GM19455 (cell line): ENCODE measurements at regions not wholly inside any gene's neighbourhood (a gene's known extent, or its start where the extent isn't known, plus 50 kb on each side); places are given as distances from the start of the nearest gene placed in this dataset.
"Not testable (repeated sequence)": the region's sequence is repeated elsewhere in the genome, so short reads cannot be mapped to it uniquely, and the experiment has no call there.

Source experiments
- ATAC-seq: cut with Tn5 transposase; IDR thresholded peaks from one replicate; pipeline ENCODE4 v1.9.1; 2021; ENCODE audit not compliant: unreplicated experiment

DNA sequence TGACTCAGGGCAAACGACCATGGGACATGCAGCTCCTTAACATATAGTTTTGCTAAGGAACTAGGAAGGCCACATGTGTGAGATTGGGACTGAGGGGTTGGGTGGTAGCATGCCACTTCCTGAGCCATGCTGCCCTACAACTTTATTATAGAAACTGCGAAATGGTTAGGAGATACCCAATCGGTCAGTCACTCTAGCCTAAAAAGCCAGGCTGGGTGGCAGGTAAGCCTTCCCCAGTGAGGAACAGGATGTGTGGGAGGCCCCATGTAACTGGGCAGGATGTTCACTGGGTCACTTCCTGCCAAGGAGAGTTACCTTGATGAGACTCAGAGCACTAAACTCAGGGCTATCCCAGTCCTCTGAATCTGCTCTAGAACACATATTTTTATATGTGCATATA lies 123.5 kb downstream of the MAP3K7 start:
- no peak for ATAC-seq

DNA sequence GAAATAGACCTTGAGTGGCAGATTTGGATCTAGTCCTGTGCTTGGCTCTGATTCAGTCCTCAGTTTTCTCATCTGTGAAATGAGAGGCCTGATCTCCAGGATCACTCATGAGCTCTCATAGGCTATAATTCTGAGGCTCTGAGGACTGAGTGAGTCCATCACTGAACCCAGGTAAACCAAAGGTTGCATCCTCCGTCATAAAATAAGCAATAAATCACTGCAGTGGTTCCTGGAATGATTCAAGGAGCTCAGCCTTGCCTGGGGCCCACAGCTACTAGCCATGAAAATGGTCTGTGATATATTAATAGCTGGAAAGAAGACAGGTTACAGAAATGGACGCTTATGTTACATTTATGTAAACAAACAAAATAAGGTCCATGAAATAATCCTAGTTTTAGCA lies 124.8 kb downstream of the MAP3K7 start:
- no peak for ATAC-seq

GRCh38 chr6:90461383-90461782 lies 125.5 kb downstream of the MAP3K7 start:
- no peak for ATAC-seq

DNA sequence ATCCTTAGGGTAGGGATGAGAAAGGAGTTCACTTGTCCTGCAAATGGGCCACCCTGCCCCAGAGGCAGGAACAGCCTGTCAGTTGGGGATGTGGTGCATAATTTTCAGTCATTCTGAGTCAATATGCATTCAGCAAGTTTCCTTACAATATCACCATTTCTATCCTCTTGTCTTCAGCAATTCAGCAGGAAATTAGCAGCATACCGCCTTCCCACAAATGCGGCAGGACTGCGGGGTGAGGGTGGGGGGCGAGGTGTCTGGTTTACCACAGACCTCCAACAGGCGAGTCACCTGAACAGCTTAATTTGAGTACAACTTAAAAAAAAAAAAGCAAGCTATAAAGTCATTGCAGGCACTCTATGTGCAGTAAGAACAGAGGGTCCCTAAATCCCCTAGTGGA lies 126.8 kb downstream of the MAP3K7 start:
- no peak for ATAC-seq

GRCh38 chr6:90459225-90459758 lies 127.6 kb downstream of the MAP3K7 start:
- ATAC-seq: no peak

DNA sequence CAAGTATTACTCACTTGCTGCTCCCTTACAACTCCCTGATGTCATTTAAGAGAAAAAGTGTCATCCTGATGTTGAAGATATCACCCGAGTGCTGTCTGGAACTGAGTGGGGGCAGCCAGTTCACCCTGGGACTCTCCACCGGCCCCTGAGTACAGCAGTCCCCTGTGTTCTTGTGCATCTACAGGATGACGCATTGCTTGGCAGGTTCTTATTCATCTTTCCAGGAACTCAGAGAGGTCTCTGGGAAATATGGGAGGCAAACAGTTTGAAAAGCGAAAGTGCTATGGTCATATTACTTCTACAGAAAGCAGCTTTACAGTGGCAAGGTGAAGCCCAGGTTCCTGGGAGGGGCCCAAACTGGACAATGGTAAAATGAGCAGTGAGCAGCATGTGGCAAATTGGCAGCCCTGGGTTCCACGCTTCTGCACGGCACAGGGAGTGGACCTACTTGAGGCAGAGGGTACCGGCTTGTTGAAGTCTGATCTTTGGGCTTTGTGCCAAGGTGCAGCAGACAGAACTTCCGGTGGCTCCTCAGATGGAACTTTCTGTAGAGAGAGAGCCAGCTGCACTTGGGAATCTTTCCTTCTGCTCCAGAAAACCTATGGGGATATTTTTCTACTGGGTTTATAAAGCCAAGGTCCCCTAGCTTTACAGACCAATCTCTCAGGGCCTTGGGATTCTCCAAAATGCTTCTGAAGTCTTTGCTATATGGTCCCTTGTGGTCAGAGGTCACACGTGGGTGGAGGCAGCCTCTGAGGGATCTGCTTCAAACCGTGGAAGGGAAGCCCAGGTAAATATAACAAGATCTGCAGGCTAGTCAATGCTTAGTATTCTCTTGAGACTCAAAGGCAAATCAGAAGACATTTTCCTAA lies 128.3 kb downstream of the MAP3K7 start:
- no peak for ATAC-seq

DNA sequence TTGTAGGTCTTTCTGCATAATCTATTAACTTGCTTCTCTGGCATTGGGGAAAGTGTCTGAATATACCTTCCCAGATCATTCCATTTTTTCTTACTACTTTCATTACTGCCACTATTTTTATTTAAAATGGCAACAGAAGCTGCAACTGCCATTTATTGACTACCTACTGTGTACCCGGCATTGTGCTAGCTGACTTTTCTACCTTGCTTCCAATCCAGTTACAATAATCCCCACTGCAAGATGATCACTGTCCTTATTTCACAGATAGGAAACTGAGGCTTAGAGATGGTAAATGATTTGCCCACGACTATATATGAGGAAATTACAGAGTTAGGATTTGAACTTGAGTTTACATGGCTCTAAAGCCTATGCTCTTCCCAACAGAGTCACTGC lies 129.0 kb downstream of the MAP3K7 start:
- ATAC-seq: no peak

GRCh38 chr6:90456997-90457866 lies 129.6 kb downstream of the MAP3K7 start:
- ATAC-seq: not testable (repeated sequence)

DNA sequence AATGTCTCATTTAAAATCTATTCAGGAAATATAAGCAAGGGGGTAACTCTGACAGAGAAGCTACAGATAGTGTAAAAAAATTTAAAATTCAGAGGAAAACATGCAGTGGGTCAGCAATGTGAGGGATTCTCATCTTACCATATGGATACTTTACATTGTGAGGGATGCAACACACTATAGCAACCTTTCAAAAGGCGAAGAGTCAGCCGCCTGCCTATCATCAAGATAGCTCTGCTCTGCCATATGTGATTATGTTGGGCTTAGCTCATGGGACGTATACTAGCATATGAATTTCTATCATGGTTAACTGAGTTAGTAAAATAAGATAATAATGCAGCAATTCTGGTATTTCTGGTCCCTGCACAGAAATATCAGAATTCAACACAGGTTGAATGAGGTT lies 130.9 kb downstream of the MAP3K7 start:
- ATAC-seq: no peak

GRCh38 chr6:90454836-90455427 lies 131.9 kb downstream of the MAP3K7 start:
- no peak for ATAC-seq

DNA sequence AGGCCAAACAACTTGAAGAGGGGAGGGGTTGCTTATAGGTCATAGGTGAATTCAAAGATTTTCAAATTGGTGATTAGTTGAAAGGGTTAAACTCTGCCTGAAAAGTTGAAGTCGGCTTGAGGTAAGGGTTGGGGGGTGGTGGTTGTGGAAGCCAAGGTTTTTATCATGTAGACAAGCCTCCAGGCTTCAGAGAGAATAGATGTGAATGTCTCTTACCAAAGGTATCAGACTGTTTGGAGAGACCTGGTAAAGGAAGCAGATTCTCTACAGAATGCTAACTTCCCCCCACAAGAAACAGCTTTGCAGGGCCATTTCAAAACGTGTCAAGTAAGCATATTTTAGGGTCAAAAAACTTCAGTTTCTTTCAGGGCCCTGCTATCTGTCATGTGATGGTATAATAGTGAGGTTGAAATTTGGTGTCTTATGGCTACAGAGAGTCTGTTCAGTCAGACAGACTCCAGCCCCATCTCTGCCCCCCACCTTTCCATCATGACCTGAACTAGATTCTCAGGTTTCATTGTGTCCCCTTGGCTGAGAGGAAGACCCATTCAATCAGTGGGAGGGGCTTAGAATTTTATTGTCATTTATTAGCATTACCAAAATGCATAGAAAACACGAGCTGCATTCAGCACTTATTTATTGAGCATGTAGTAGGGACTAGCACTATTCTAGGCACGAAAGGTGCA lies 136.5 kb downstream of the MAP3K7 start:
- no peak for ATAC-seq

DNA sequence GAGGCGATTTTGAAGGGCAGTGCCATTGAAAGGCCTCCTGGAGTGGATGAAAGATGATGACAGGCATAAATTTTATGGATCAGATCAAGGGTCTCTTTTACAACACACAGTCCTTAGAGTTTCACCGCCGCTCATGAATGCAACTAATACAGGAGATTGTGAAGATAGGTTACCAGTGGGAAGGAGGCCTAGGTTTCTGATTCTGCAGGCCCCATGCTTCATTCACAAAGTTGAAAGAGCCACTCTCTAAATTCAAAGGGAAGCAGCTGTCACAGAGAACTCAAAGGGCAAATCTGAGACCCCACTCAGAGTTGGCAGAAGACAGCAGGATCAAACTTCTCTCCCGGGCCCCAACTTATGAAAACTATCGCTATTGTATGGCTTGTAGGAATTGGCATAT lies 137.6 kb downstream of the MAP3K7 start:
- no peak for ATAC-seq

DNA sequence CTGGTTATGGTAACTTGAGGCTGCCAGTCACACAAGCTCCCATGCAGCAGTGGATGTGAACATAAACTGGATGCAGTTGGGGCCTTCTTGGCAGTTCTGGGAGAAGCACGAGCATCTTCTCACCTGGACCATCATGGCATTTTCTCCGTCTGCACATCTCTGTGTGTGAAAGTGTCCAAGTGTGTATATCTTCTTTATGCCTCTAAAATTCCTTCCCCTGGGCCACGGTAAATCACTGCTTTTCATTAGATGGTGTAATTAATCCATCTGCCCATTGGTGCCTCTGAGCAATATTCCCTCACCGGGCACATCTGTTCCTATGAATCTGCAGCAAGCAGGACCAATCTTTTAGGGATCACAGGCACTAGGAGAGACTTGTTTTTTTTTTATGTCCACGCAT lies 138.0 kb downstream of the MAP3K7 start:
- no peak for ATAC-seq

GRCh38 chr6:90446164-90446563 lies 140.7 kb downstream of the MAP3K7 start:
- no peak for ATAC-seq

DNA sequence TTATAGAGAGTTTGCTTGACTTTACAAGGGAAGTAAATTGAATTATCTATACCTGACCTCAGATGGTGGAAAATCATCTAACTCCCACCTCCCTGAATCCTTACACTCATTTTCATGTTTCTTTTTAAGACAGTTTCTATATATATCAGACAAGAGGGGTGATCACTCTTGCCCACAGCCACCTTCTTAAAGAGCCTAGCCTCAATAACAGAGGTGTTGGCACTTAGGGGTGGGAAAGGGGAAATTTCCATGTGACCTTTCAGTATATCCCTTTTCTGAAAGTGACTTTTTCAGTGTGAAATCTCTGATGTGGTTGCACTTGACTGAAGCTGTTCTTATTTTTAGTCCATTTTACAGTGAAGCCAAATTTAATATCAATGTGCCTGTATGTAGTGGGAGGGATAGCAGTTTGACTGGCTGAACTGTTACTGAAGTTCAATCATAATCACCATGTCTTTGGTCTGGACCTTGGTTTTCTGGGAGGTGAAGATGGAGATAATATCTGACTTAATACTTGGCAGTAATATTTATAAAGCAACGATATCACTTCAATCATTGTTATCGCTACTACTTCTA lies 141.3 kb downstream of the MAP3K7 start:
- no peak for ATAC-seq

GRCh38 chr6:90444160-90444714 lies 142.6 kb downstream of the MAP3K7 start:
- no peak for ATAC-seq

DNA sequence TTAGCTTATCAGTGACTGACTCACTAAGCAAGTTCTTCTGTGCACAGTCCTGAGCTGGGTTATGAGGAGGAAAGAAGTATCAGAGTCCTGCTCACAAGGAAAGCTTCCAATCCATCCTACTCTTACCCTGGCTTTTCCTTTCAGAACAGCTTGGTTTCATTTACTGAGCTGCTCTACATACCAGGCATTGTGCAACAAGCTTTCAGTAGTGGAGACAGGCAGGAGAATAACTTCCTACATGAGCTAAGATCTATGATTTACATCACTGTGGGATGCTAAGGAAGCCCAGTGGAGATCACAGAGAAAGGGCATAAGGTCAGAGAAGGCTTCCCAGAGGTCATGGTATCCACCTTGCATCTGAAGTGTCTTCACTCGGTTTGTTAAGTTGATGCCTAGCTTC lies 144.5 kb downstream of the MAP3K7 start:
- ATAC-seq: no peak

DNA sequence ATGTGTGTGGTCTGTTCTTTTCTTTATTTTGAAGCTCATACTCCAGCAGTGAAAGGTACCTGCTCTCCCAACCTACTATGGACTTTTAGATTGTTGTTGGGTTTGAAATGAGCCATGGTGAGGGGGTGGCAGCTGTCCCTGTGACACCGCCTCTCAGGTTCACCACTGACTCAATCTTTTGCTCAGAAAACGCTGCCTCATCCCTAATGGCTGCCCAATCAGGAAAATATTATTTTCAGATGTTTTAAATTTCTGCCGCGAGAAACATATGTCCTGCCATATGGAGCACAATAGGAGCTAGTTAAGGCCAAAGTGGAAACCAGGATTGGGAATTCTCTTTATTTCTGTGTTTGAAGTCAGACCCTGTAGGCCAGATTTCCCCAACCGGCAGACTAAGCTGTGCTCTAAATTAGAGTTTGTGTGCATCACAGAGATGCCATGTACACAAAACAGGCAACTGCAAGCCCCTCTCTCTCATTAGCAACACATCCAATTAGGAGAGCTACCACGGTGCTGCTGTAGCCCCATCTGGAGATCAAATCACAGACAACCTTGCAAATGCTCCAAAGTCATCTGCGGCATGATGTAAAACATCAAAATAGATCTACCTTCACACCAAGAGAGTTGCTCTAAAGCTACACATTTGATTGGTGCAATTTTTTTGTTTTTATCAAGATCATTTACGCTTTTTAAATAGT lies 144.1 kb upstream of the BACH2 start:
- no peak for ATAC-seq

DNA sequence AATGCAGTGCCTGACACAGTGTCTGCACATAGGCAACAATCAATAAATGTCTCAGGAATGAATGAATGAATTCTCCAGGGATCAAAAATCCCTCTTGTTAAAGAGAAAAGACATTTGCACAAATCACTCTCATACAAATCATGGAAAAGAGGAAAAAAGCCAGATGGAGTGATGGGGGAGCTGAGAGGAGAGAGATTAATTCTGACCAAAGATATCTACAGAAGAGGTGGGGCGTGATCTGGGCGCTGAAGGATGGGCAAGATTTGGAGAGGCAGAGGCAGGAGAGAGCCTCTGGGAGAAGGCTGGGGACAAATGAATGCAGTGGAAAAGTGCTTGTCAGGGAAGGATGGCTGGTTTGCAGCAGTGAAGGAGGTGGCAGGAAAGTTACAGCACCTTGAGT lies 142.9 kb upstream of the BACH2 start:
- ATAC-seq: no peak

DNA sequence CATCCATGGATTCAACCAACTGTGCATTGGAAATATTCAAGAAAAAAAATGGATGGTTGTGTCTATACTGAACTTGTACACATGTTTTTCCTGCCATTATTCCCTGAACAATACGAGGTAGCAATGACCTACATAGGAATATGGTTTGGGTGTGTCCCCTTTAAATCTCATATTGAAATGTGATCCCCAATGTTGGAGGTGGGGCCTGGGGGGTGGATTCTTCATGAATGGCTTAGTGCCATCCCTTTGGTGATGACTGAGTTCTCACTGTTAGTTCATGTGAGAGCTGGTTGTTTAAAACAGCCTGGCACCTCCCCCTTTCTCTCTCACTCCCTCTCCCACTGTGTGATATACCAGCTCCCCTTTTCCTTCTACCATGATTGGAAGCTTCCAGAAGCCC lies 139.8 kb upstream of the BACH2 start:
- ATAC-seq: no peak
